GM18868 (cell line): ENCODE measurements at regions not wholly inside any gene's neighbourhood (a gene's known extent, or its start where the extent isn't known, plus 50 kb on each side); places are given as distances from the start of the nearest gene placed in this dataset.
"Not testable (repeated sequence)": the region's sequence is repeated elsewhere in the genome, so short reads cannot be mapped to it uniquely, and the experiment has no call there.

Source experiments
- ATAC-seq: cut with Tn5 transposase; IDR thresholded peaks from one replicate; pipeline ENCODE4 v1.9.1; 2021; ENCODE audit warnings: mild to moderate bottlenecking, moderate library complexity; ENCODE audit not compliant: unreplicated experiment

GRCh38 chr20:24418731-24419130, 50.7 kb upstream of the SYNDIG1 start:
- ATAC-seq, result no peak

GRCh38 chr20:24417485-24417884, 51.9 kb upstream of the SYNDIG1 start:
- no peak for ATAC-seq

DNA sequence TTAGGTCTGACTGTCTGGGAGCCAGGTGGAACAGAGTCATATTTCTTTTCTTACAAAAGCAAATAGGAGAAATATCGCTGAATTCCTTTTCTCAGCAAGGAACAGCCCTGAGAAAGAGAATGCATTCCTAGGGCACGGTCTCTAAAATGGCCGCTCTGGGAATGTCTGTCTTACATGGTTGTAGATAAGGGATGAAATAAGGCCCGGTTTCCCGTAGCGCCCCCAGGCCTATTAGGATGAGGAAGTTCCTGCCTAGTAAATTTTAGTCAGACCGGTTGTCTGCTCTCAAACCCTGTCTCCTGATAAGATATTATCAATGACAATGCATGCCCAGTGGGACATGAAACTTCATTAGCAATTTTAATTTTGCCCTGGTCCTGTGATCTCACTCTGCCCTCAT, 54.0 kb upstream of the SYNDIG1 start:
- ATAC-seq, result not testable (repeated sequence)

DNA sequence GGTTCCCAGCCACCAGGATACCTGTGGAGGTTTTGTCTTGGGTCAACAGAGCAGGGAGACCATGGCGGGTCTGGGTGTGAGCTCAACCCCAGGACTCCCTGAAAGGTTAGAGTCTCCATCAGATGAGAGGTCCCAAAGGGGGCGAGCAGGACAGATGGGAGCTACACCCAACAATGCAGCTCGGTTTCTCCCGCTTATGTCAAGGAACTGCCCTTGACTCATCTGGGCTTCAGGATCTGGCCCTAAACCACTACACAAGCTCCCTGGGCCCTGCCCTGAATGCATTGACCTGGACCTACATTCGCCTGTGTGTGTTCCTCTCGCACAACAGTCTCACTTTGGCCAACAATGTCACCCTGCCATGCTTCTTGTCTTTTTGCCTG, 57.6 kb upstream of the SYNDIG1 start:
- no peak for ATAC-seq

DNA sequence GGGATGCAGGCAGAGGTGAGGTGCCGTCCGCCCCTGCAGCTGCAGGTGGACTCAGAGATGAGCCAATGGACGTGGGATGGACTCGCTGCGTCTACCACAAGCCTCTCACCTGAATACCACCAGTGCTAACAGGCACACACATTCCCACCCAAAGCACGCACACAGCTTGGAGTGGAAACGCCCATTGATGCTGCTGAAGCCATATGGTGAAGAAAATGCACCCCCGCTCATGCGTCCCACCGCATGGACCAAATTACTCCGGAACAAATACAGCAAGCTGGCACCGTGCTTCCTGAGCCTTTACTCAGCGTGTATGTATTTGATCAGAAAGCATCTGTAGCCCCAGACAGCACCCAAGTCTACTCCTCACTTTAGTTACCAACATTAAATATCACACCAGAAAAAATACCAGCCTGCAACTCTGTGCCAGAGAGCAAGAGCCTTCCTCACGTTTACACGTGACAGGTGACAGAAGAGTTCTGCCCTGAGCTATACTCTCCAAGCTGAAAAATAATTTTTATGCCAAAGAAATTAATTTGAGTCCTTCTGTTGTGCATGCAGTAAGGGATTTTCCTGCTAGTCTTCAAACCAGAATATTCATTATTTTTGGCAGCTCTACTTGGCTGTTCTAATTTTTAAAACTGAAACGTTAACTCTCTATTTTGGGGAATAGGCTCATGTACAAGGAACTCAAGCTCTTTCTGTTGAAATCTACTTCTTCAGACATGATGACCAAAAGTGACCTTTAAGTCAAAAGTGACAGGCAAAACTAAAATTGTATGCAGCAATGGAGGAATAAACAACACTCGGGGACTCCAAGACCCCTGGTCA, 58.2 kb upstream of the SYNDIG1 start:
- ATAC-seq, result no peak

DNA sequence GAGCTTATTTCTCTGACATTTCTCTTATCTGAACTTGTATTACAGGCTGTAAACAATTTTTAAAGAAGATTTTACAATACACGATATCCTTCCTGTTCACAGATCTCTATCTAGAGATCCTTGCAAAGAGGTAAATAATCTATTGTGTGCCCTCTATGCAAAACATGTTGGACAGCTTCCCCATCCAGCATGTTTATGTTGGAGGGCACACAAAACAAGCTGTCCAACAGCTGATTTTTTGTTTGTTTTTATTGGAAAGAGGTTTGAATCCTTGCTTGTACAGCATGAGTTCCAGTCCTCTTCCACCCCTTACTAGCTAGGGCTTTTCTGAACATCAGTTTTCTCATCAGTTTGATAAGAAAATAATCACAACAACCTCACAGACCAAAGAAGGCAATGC, 62.3 kb upstream of the SYNDIG1 start:
- ATAC-seq, result no peak

- ATAC-seq, result no peak
Measured at GRCh38 chr20:24406750-24407149, 62.7 kb upstream of the SYNDIG1 start.

DNA sequence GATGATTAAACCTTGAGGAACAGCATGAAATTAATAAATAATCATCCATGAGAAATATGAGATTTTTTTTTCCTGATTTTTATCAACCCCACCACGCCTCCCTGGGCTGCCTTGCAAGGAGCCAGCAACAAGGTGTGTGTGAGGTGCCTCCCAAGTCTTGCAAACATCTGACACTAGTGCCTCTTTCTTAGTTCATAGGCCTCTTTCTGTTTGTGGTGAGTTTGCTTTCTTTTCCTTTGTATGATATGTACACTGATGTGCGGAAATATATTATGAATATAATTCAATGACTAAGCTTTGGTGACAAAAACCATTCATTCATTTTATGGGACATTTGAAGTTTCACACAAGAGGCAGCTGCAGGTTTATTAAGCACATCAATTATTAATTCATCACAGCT, 63.2 kb upstream of the SYNDIG1 start:
- ATAC-seq, result no peak

DNA sequence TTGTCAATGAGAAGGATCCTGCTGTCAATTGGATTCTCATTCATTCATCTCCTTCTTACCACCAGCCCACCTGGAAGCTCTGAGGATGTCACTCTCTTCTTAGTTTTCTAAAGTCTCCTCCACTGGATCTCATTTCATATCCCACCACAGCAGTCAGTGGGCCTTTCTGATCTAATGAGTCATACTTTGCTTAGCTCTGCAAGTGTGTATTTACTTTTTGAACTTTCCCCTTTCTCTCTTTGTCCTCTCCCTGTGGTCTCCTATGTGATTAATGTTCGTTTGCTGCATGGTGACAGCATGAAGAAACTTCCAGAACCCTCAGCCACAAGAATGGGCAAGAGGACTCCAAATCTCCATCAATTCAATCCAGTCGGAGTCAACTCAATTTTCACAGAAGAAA, 63.6 kb upstream of the SYNDIG1 start:
- no peak for ATAC-seq

DNA sequence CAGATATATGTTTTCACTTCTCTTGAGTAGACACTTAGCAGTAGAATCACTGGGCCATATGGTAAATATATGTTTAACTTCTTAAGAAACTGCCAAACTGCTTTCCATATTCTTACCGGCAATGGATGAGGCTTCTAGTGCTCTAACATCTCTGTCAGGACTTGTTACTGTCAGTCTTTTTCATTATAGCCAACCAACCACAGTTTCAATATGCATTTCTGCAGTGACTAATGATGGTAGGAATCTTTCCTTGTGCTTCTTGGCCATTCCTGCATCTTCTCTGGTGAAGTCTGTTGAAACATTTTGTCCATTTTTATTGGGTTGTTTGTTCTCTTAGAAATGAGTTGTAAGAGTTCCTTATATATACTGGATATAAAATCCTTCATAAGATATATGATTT, 66.0 kb upstream of the SYNDIG1 start:
- ATAC-seq, result no peak

GRCh38 chr20:24402188-24402587, 67.2 kb upstream of the SYNDIG1 start:
- no peak for ATAC-seq

DNA sequence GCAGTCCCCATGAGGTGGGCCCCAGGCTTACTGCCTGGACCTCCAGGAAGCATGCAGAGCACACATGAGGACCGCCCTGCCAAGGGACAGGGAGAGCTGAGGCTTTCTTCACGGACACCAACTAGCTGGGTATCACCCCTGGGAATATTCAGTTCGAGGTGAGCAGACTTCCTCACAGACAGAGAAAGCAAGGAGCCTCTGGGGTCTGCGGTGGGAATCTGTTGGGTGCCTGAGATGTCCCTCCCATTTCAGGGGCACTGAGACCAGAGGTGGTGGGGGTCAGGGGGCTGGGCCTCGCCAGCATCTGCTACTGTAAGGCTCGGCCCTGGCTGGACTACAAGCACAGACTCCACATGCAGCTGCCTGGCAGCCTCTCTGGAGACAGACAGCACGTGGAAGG, 74.3 kb upstream of the SYNDIG1 start:
- no peak for ATAC-seq

DNA sequence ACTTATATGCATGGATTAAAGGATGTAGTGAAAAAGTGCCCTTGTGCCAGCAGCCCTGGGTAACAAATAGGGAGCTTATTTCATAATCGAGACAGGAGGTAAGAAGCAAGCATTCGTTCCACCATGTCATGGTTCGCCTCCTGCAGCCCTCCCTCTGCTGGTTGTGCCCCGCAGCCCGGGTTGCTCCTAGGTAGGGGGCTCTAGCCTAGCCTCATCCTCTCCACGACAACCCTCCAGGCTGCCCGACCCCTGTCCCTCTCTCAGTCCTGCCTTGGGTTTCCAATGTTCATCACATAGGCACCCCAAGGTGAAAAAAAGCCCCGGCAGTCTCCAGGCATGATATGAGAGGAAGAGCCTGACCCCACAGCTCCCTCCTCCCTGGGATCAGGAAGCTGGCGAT, 75.5 kb upstream of the SYNDIG1 start:
- ATAC-seq, result no peak

DNA sequence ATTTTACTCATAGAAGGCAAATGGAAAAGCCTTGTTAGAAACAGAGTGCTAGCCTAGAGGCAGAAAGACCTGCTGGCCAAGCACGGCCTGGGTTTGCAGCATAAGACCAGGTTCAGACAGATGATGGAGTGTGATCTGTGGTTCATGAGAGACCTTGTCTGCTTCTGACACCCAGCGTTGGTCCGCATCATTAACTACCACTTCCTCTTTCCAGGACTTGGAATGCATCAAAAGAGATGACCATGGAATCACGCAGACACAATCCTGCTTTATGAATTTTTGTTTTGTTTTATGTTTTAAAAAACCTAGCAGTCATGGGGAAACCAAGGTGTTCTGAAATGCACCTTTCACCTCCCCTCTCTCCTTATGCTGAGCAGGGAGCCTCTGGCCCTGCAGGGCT, 76.8 kb upstream of the SYNDIG1 start:
- no peak for ATAC-seq

- no peak for ATAC-seq
Measured at GRCh38 chr20:24389686-24390085, 79.7 kb upstream of the SYNDIG1 start.

DNA sequence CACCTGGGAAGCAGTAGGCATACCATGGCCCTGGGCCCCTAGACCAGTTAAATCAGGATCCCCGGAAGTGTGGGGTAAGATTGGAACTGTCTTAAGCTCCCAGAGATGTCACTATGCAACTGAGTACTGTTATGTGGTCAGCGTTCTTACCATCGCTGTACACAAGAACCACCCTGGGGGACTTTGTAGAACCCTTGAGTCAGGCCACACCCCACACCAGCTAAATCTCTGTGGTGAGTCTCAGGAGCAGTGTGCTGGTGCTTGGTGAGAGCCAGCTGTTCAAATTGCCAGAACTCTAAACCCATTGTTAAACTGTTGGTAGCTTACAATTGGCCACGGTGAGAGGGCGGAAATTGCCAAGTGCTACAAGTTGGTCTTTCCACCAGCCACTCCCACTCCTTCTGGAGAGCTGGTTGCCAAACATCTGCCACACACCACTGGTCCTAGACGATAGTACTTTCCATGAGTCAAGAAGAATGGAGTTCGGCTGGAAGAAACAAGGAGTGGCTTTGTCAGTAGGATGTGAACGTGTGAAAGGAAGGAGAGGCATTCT, 80.5 kb upstream of the SYNDIG1 start:
- ATAC-seq, result no peak

- no peak for ATAC-seq
Measured at GRCh38 chr20:24385547-24385946, 83.9 kb upstream of the SYNDIG1 start.

DNA sequence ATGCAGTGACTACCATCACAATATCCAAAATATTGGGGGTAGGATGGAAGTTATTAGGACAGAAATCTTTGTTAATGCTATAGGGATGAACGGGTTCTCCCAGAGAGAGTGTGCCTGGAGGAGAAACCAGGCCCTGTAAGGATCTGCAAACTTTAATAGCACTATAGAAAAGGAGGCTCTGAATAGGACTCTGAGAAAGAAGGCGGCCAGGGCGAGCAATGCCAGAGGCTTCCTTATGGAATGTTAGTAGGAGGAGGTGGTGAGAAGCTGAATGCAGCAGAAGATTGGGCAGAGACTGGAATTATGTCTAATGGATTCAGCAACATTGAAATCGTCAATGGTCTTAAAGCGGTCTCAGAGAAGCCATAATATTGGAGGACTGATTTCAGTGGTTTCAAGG, 84.6 kb upstream of the SYNDIG1 start:
- no peak for ATAC-seq

GRCh38 chr20:24382743-24383142, 86.7 kb upstream of the SYNDIG1 start:
- no peak for ATAC-seq

DNA sequence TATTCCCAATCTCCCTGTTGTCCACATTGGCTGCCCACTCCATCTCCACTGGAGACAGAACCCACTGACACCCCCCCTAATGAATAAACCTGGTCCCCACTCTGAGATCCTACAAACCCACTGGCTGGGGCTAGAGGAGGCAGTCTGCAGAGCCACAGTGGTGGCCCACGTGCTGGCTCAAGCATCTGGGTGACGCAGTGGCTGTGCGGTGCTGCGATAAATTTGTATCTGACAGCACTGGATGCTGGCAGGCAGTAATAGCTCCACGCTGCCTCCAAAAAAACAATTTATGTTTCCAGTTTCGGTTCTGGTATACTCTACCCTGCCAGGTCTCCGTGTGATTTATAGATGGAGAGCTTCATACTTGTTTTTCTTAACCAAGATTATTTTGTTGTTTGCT, 87.1 kb upstream of the SYNDIG1 start:
- ATAC-seq, result no peak

GRCh38 chr20:24381886-24382285, 87.5 kb upstream of the SYNDIG1 start:
- ATAC-seq, result no peak

GRCh38 chr20:24379484-24379927, 89.9 kb upstream of the SYNDIG1 start:
- ATAC-seq, result no peak
